Thyroid gland (tissue), 4 donors: ENCODE measurements at regions not wholly inside any gene's neighbourhood (a gene's known extent, or its start where the extent isn't known, plus 50 kb on each side); places are given as distances from the start of the nearest gene placed in this dataset.
"Not testable (repeated sequence)": the region's sequence is repeated elsewhere in the genome, so short reads cannot be mapped to it uniquely, and the experiment has no call there.

Experiments
- DNase-seq, 2 donors: peaks; one replicate each; pipeline ENCODE4 v3.0.0-alpha.2; 2019
- H3K27ac ChIP-seq, 3 donors: fragments of 200-600 bp; sonication (generic); 1 replicate in 2 of 3; 2 replicates in 1 of 3; pipeline ENCODE4 v1.5.1; 2016 to 2019; ENCODE audit warnings: mild to moderate bottlenecking in 1 of 3, moderate library complexity in 1 of 3
- H3K27me3 ChIP-seq: fragments of 200-600 bp; sonication (generic); one replicate; pipeline ENCODE4 v1.5.1; 2019
- H3K36me3 ChIP-seq, 2 donors: fragments of 200-600 bp; sonication (generic); one replicate each; pipeline ENCODE4 v1.5.1; 2016 to 2019
- H3K4me1 ChIP-seq, 2 donors: fragments of 200-600 bp; sonication (generic); one replicate each; pipeline ENCODE4 v1.5.1; 2017 to 2019
- H3K4me3 ChIP-seq, 3 donors: fragments of 200-600 bp; sonication (generic); replicated peaks in 1 of 3; 1 replicate in 2 of 3; 2 replicates in 1 of 3; pipeline ENCODE4 v1.5.1; 2016; ENCODE audit warnings: mild to moderate bottlenecking in 1 of 3
- H3K9me3 ChIP-seq: fragments of 200-600 bp; sonication (generic); one replicate; pipeline ENCODE4 v1.5.1; 2017
- CTCF ChIP-seq, 6 experiments: fragments of 200-600 bp in 3 of 6; fragments of 450-650 bp in 3 of 6; sonication (generic) in 3 of 6; IDR thresholded peaks; one replicate each; pipeline ENCODE4 v1.5.1; 2016 to 2019; ENCODE audit warnings: antibody characterized with exemption in 6 of 6, mild to moderate bottlenecking in 2 of 6, inconsistent platforms in 1 of 6, moderate library complexity in 1 of 6
- POLR2A ChIP-seq, 2 donors: fragments of 450-650 bp; IDR thresholded peaks; one replicate each; pipeline ENCODE4 v1.6.1; 2017; ENCODE audit warnings: antibody characterized with exemption in 2 of 2, mild to moderate bottlenecking in 2 of 2, moderate library complexity in 1 of 2
- WGBS, 2 donors: methylation state at CpG; one replicate each; pipeline ENCODE4 v1.1.5; 2017; 5-methylcytosine and 5-hydroxymethylcytosine counted together
- intact Hi-C: fragments of 100-400 bp; cut with DNase I; formaldehyde crosslinking; loops from one replicate; pipeline ENCODE4 v1.15.1; 2023

- no peaks in the 10 kb centered on the region for H3K27me3 ChIP-seq
- TF ChIP-seq POLR2A (IDR thresholded peaks at IDR 0.05) (no peak), CTCF (IDR thresholded peaks at IDR 0.05) (no peak)
- intact Hi-C loops, result no loop called here
- 76 to 90% methylated on average over 1 of the region's 1 CpG for WGBS, 2 donors
- no peaks in the 10 kb centered on the region for H3K36me3 ChIP-seq
- no peak overlapping the region for H3K4me3 ChIP-seq
- H3K9me3 ChIP-seq, result no peaks in the 10 kb centered on the region
- no peak for DNase-seq
- no peaks in the 10 kb centered on the region for H3K4me1 ChIP-seq
- no peak overlapping the region for H3K27ac ChIP-seq
Measured at GRCh38 chr1:98555814-98556213, 105.7 kb upstream of the SNX7 start.

- DNase-seq, intact Hi-C loops: not testable (repeated sequence)
- 38 to 45% methylated on average over 5 of the region's 5 CpGs for WGBS, 2 donors
Measured at GRCh38 chr1:98552576-98553074, 108.9 kb upstream of the SNX7 start.

GRCh38 chr1:98550076-98550475 is 111.4 kb upstream of the SNX7 start:
- TF ChIP-seq POLR2A (IDR thresholded peaks at IDR 0.05) (no peak), CTCF (IDR thresholded peaks at IDR 0.05) (no peak)
- no peak for DNase-seq
- Histone ChIP-seq H3K9me3 (no peaks in the 10 kb centered on the region), H3K27me3 (no peaks in the 10 kb centered on the region), H3K4me1 (no peaks in the 10 kb centered on the region), H3K36me3 (no peaks in the 10 kb centered on the region), H3K4me3 (no peak overlapping the region), H3K27ac (no peak overlapping the region)
- intact Hi-C loops, result no loop called here
- 61 to 68% methylated on average over 1 of the region's 1 CpG for WGBS, 2 donors

More at GRCh38 chr1:98552576-98553074, 108.9 kb upstream of the SNX7 start:
- H3K4me1 ChIP-seq, H3K4me3 ChIP-seq, H3K27me3 ChIP-seq, H3K27ac ChIP-seq, H3K9me3 ChIP-seq, H3K36me3 ChIP-seq: not testable (repeated sequence)

- H3K9me3 ChIP-seq, result no peaks in the 10 kb centered on the region
- intact Hi-C loops, result no loop called here
- no peaks in the 10 kb centered on the region for H3K27me3 ChIP-seq
- no peak for DNase-seq
- TF ChIP-seq CTCF (IDR thresholded peaks at IDR 0.05), result no peak
- no peak for TF ChIP-seq POLR2A (IDR thresholded peaks at IDR 0.05)
- H3K27ac ChIP-seq, result no peak overlapping the region
- H3K4me1 ChIP-seq, result no peaks in the 10 kb centered on the region
- H3K36me3 ChIP-seq, result no peaks in the 10 kb centered on the region
- no peak overlapping the region for H3K4me3 ChIP-seq
Measured at GRCh38 chr1:98546319-98546718, 115.2 kb upstream of the SNX7 start.

GRCh38 chr1:98538106-98538505 is 123.4 kb upstream of the SNX7 start:
- TF ChIP-seq CTCF (IDR thresholded peaks at IDR 0.05), result no peak
- no peak for TF ChIP-seq POLR2A (IDR thresholded peaks at IDR 0.05)
- Histone ChIP-seq H3K4me3 (no peak overlapping the region), H3K9me3 (no peaks in the 10 kb centered on the region), H3K27ac (no peak overlapping the region), H3K36me3 (no peaks in the 10 kb centered on the region), H3K27me3 (no peaks in the 10 kb centered on the region), H3K4me1 (no peaks in the 10 kb centered on the region)
- WGBS, 2 donors, result 65 to 75% methylated on average over 3 of the region's 3 CpGs
- DNase-seq, result no peak
- intact Hi-C loops, result no loop called here

- no peak overlapping the region for H3K4me3 ChIP-seq
- H3K4me1 ChIP-seq, result no peaks in the 10 kb centered on the region
- H3K27ac ChIP-seq, result no peak overlapping the region
- no peaks in the 10 kb centered on the region for H3K36me3 ChIP-seq
- TF ChIP-seq POLR2A (IDR thresholded peaks at IDR 0.05) (no peak), CTCF (IDR thresholded peaks at IDR 0.05) (no peak)
- WGBS, 2 donors, result 80% methylated on average over 4 of the region's 4 CpGs
- H3K9me3 ChIP-seq, result no peaks in the 10 kb centered on the region
- intact Hi-C loops, result no loop called here
- no peaks in the 10 kb centered on the region for H3K27me3 ChIP-seq
- no peak for DNase-seq
Measured at GRCh38 chr1:98523256-98523655, 138.3 kb upstream of the SNX7 start.
